ENCODE measurements at regions not wholly inside any gene's neighbourhood (a gene's known extent, or its start where the extent isn't known, plus 50 kb on each side); places are given as distances from the start of the nearest gene placed in this dataset.
"Not testable (repeated sequence)": the region's sequence is repeated elsewhere in the genome, so short reads cannot be mapped to it uniquely, and the experiment has no call there.

GRCh38 chr3:195653641-195654040, 67.1 kb upstream of the MUC20 start:
- H3K27ac ChIP-seq, H3K4me1 ChIP-seq, CTCF ChIA-PET, POLR2A ChIA-PET, H3K4me3 ChIP-seq, H3K9me3 ChIP-seq, H3K4me2 ChIP-seq, FAIRE-seq: not testable (repeated sequence)
- ATAC-seq (peak in 1 of 2 experiments; percentile 67; a peak in 3 of 6 replicates), DNase-seq (ENCODE audit: low read depth in 1 of 2, low spot score in 1 of 2) (peak in 1 of 2 experiments; percentile 37)
- whole genome bisulfite sequencing (ENCODE audit: missing lambda C conversion rate) = 4% methylated on average over 9 of the region's 14 CpGs
- TF ChIP-seq RFX5 (IDR thresholded peaks at IDR 0.05) = peak; percentile 94
- TF ChIP-seq, protein P1, sequence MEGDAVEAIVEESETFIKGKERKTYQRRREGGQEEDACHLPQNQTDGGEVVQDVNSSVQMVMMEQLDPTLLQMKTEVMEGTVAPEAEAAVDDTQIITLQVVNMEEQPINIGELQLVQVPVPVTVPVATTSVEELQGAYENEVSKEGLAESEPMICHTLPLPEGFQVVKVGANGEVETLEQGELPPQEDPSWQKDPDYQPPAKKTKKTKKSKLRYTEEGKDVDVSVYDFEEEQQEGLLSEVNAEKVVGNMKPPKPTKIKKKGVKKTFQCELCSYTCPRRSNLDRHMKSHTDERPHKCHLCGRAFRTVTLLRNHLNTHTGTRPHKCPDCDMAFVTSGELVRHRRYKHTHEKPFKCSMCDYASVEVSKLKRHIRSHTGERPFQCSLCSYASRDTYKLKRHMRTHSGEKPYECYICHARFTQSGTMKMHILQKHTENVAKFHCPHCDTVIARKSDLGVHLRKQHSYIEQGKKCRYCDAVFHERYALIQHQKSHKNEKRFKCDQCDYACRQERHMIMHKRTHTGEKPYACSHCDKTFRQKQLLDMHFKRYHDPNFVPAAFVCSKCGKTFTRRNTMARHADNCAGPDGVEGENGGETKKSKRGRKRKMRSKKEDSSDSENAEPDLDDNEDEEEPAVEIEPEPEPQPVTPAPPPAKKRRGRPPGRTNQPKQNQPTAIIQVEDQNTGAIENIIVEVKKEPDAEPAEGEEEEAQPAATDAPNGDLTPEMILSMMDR (IDR thresholded peaks at IDR 0.05) = 0 out of 3 replicates have a peak, but pooled peaks have one; percentile 12

GRCh38 chr3:195647912-195648702, 64.4 kb upstream of the APOD start:
- CTCF ChIA-PET = interaction anchor here (0.6 kb wide), 2 partner anchors 94 to 95 kb away, joined by 3 read pairs; no protein-coding TSS in a partner anchor
- H3K4me2 ChIP-seq; H3K4me3 ChIP-seq; H3K4me1 ChIP-seq; POLR2A ChIA-PET; DNase-seq (ENCODE audit: low read depth in 1 of 2, low spot score in 1 of 2); H3K27ac ChIP-seq; H3K9me3 ChIP-seq; ATAC-seq; FAIRE-seq: not testable (repeated sequence)
- 90% methylated on average over 12 of the region's 19 CpGs for WGBS (ENCODE audit: missing lambda C conversion rate)

DNA sequence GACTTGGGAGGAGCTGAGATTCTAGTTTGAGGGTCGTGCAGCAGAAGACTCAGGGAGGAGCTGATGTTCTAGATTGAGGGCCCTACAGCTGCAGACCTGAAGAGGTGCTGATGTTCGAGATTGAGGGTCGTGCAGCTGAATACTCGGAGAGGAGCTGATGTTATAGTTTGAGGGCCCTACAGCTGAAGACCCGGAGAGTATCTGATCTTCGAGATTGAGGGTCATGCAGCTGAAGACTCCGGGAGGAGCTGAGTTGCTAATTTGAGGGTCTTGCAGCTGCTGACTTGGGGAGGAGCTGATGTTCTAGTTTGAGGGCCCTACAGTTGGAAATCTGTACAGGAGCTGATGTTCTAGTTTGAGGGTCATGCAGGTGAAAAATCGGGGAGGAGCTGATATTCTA, 62.1 kb upstream of the APOD start:
- DNase-seq (ENCODE audit: low read depth in 1 of 2, low spot score in 1 of 2); ATAC-seq; CTCF ChIA-PET; H3K27ac ChIP-seq; FAIRE-seq; H3K4me1 ChIP-seq; H3K4me3 ChIP-seq; H3K4me2 ChIP-seq; POLR2A ChIA-PET; H3K9me3 ChIP-seq: not testable (repeated sequence)
- 78% methylated on average over 8 of the region's 8 CpGs for WGBS (ENCODE audit: missing lambda C conversion rate)

- DNase-seq (ENCODE audit: low read depth in 1 of 2, low spot score in 1 of 2); H3K4me1 ChIP-seq; FAIRE-seq; H3K27ac ChIP-seq; H3K4me2 ChIP-seq; H3K9me3 ChIP-seq; CTCF ChIA-PET; ATAC-seq; POLR2A ChIA-PET; H3K4me3 ChIP-seq: not testable (repeated sequence)
- 84% methylated on average over 9 of the region's 11 CpGs for WGBS (ENCODE audit: missing lambda C conversion rate)
Observed at GRCh38 chr3:195643245-195643644, 59.5 kb upstream of the APOD start.

GRCh38 chr3:195642311-195642710, 58.6 kb upstream of the APOD start:
- POLR2A ChIA-PET; ATAC-seq; H3K4me1 ChIP-seq; CTCF ChIA-PET; H3K9me3 ChIP-seq; DNase-seq (ENCODE audit: low read depth in 1 of 2, low spot score in 1 of 2); H3K4me3 ChIP-seq; FAIRE-seq; H3K4me2 ChIP-seq; H3K27ac ChIP-seq: not testable (repeated sequence)
- WGBS (ENCODE audit: missing lambda C conversion rate) = 81% methylated on average over 15 of the region's 15 CpGs

DNA sequence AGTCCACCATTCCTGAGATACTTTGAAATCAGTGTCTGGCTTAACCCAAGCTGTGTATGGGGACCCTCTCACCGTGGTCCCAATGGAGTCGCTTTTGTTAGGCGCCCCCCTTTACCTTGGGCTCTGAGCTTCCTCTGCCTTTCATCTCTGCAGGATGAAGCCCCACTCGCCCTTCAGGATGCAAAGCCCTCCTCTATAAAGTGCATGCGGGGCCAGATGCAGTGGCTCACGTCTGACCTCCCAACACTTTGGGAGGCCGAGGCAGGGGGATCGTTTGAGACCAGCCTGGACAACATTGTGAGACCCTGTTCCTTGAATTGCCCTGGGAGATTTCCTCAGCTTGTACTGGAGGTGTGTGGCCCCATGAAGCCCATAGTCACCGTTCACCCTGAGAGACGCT, 54.7 kb upstream of the APOD start:
- H3K4me3 ChIP-seq; H3K4me2 ChIP-seq; H3K27ac ChIP-seq; CTCF ChIA-PET; POLR2A ChIA-PET; H3K4me1 ChIP-seq; FAIRE-seq; DNase-seq (ENCODE audit: low read depth in 1 of 2, low spot score in 1 of 2); H3K9me3 ChIP-seq; ATAC-seq: not testable (repeated sequence)
- 91% methylated on average over 10 of the region's 10 CpGs for WGBS (ENCODE audit: missing lambda C conversion rate)

- H3K4me1 ChIP-seq; H3K27ac ChIP-seq; POLR2A ChIA-PET; ATAC-seq; H3K9me3 ChIP-seq; H3K4me3 ChIP-seq; H3K4me2 ChIP-seq; DNase-seq (ENCODE audit: low read depth in 1 of 2, low spot score in 1 of 2); CTCF ChIA-PET; FAIRE-seq: not testable (repeated sequence)
- 88% methylated on average over 15 of the region's 15 CpGs for WGBS (ENCODE audit: missing lambda C conversion rate)
Observed at GRCh38 chr3:195637473-195638233, 53.9 kb upstream of the APOD start.

DNA sequence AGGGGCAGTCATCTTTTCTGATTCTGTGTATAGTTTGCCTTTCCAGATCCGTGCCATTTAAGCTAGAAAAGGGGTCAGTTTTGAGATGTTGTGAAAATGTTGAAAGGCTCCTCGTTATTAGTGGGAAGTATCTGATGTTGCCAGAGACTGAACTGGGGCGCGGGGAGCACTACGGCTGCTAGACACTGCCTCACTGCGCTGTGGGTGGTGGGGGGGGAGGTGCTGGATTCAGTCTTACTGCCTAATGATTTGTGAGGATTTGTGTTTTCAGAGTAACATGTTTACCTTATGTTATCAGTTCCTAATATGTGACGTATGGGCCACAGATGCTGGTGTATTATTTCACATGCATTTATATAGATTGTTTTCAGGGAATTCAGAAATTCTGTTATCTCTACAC, 53.3 kb upstream of the APOD start:
- H3K4me1 ChIP-seq; H3K4me3 ChIP-seq; H3K4me2 ChIP-seq; DNase-seq (ENCODE audit: low read depth in 1 of 2, low spot score in 1 of 2); CTCF ChIA-PET; H3K9me3 ChIP-seq; ATAC-seq; H3K27ac ChIP-seq; FAIRE-seq; POLR2A ChIA-PET: not testable (repeated sequence)
- 86% methylated on average over 5 of the region's 7 CpGs for WGBS (ENCODE audit: missing lambda C conversion rate)

DNA sequence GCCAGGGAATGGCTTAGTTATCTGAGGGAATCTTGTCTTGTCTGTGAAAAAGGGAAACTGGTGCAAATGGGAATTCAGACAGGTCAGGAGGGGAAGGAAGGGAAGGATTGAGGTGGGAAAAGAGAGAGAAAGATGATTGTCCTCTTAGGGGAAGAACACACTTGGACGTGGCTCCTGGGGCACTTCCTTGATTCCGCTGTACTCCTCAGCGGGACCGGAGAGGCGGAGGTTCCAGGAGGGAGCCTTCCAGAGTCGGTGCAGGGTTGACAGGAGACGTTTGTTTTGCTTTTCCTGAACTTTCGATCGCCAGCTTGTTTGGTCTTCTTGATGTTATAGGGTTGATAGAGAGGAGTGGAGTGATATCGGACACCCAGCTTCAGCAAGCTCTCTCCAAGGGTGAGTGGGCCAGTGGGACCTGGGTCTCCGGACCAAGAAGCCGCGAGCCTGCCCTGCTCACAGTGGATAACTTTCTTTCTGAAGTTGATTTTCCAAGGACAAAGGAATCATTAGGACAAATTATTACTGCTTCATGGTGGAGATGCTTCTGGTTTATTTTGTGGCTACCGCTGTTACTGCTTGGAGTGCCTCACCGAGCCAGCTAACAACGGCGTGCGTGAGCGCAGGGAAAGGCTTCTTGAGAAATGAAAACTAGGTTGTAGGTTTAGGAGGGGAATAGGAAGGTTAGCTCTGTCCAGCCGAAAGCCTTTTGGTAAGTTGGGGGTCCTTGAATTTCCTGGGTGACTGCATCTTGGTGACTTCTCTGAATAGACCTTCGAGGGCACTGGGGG, 52.4 kb upstream of the APOD start:
- ATAC-seq; FAIRE-seq; POLR2A ChIA-PET; CTCF ChIA-PET; DNase-seq (ENCODE audit: low read depth in 1 of 2, low spot score in 1 of 2); H3K4me1 ChIP-seq; H3K9me3 ChIP-seq: not testable (repeated sequence)
- peak overlapping the region; percentile 33 for H3K4me3 ChIP-seq
- WGBS (ENCODE audit: missing lambda C conversion rate) = 65% methylated on average over 19 of the region's 21 CpGs
- H3K27ac ChIP-seq = peak overlapping the region; percentile 18 to 77; a peak in 3 of 6 replicates
- H3K4me2 ChIP-seq = peak overlapping the region; percentile 68

Measured in A549 (cell line).